Right lobe of liver (tissue), 4 donors: ENCODE measurements at regions not wholly inside any gene's neighbourhood (a gene's known extent, or its start where the extent isn't known, plus 50 kb on each side); places are given as distances from the start of the nearest gene placed in this dataset.

ENCODE experiments used
- POLR2A ChIP-seq: fragments of 450-650 bp; IDR thresholded peaks from one replicate; pipeline ENCODE4 v1.6.1; 2017; ENCODE audit warnings: antibody characterized with exemption, mild to moderate bottlenecking
- TF ChIP-seq, protein P1 (sequence below), 4 donors: fragments of 200-600 bp in 3 of 4; fragments of 450-650 bp in 1 of 4; IDR thresholded peaks; one replicate each; pipeline versions ENCODE4 v1.5.1 to v1.8.0; 2016 to 2022; ENCODE audit warnings: antibody characterized with exemption in 4 of 4, mild to moderate bottlenecking in 2 of 4
- donor health status: DM: no; HTN: no; CAD: no.
- donor health status: DM: no; HTN: no; CAD: no.
- donor health status: DM: no; HTN: yes; CAD: no.

DNA sequence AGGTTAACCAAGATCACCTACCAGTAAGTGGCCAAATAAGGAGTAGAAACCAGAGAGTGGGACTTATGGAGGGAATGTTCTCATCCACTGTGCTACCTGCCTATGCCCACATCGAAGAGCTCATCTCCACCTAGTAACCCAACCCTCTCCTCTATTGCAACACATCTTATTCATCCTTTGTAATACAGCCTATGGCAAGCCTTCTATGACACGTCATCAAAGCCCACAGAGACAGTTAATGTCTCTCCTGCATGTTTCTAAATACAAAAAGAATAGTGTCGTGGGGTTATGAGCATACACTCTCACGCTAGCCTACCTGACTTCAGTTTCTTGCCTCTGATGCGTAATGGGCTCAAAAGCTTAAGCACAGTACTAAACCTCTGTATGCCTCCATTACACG lies 1158.1 kb upstream of the TENM4 start:
- TF ChIP-seq, protein P1, sequence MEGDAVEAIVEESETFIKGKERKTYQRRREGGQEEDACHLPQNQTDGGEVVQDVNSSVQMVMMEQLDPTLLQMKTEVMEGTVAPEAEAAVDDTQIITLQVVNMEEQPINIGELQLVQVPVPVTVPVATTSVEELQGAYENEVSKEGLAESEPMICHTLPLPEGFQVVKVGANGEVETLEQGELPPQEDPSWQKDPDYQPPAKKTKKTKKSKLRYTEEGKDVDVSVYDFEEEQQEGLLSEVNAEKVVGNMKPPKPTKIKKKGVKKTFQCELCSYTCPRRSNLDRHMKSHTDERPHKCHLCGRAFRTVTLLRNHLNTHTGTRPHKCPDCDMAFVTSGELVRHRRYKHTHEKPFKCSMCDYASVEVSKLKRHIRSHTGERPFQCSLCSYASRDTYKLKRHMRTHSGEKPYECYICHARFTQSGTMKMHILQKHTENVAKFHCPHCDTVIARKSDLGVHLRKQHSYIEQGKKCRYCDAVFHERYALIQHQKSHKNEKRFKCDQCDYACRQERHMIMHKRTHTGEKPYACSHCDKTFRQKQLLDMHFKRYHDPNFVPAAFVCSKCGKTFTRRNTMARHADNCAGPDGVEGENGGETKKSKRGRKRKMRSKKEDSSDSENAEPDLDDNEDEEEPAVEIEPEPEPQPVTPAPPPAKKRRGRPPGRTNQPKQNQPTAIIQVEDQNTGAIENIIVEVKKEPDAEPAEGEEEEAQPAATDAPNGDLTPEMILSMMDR (IDR thresholded peaks at IDR 0.05): no peak
- TF ChIP-seq POLR2A: no peak
